ENCODE measurements at regions not wholly inside any gene's neighbourhood (a gene's known extent, or its start where the extent isn't known, plus 50 kb on each side); places are given as distances from the start of the nearest gene placed in this dataset.
A peak's percentile ranks its signal among the peaks of the same experiment; 100 is the strongest.

DNA sequence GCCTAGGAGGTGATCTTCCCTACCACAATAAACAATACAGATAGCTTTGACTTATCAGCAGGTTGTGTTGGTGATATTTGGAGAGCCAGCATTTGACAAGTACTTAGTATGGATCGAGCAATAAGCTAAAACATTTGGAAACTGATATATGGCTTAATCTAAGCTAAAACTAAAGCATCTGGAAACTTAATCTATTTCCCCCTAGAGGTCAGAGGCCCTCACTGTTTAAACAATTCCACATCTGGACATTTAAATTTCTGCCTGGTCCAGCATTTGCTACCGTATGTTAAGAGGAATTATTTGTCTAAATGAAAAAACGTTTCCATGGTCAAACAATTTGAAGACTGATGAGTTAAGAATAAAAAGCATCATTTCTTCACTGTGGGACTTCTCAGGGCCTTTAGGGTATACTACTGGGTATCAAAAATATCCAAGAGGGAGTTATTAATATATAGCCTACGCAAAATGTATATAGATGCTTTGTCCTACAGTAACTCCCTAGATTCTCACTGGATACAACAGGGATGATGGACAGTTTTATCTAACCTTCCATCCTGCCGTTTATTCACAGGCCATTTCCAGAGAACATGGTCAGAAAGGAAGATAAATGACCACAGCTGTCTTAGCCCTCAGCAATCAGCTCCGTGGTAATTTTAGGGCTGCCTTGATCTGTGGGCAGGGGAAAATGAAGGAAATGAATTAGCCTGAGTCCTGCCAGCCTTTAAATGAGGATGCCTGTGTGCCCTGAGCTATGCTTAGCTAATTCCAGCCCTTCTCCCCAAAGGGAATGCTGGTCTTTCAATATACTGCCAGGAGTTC lies 135.4 kb upstream of the NUDT4 start:
- no peaks in the 10 kb centered on the region for H3K27me3 ChIP-seq
- no peak for DNase-seq (ENCODE audit: low spot score in 2 of 2)
- intact Hi-C loops (cut with DNase I) = no loop called here

DNA sequence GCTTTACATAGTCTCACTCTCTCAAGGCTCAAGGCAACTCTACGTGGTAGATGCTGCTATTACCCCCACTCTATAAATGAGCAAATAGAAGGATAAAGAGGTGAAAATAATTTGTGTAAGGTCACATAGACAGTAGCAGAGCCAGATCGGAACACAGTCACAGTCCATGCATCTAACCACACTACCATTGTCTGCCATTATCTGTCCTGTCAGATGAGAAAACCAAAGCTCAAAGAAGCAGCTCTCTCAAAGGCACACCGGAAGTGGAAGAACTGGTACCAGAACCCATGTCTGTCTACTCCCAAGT lies 134.4 kb upstream of the NUDT4 start:
- intact Hi-C loops (cut with DNase I) = no loop called here
- Histone ChIP-seq H3K4me3 (no peak overlapping the region), H3K27ac (no peak overlapping the region), H3K36me3 (no peaks in the 10 kb centered on the region), H3K9me3 (no peaks in the 10 kb centered on the region), H3K4me1 (peaks cover 0 to 5% of the 10 kb centered on the region in 2 donors), H3K27me3 (no peaks in the 10 kb centered on the region)
- DNase-seq (ENCODE audit: low spot score in 2 of 2) = no peak
- TF ChIP-seq, protein P1, sequence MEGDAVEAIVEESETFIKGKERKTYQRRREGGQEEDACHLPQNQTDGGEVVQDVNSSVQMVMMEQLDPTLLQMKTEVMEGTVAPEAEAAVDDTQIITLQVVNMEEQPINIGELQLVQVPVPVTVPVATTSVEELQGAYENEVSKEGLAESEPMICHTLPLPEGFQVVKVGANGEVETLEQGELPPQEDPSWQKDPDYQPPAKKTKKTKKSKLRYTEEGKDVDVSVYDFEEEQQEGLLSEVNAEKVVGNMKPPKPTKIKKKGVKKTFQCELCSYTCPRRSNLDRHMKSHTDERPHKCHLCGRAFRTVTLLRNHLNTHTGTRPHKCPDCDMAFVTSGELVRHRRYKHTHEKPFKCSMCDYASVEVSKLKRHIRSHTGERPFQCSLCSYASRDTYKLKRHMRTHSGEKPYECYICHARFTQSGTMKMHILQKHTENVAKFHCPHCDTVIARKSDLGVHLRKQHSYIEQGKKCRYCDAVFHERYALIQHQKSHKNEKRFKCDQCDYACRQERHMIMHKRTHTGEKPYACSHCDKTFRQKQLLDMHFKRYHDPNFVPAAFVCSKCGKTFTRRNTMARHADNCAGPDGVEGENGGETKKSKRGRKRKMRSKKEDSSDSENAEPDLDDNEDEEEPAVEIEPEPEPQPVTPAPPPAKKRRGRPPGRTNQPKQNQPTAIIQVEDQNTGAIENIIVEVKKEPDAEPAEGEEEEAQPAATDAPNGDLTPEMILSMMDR (IDR thresholded peaks at IDR 0.05) = no peak

More for the DNA sequence above, 135.4 kb upstream of the NUDT4 start:
- peaks cover 2 to 5% of the 10 kb centered on the region in 2 donors for H3K4me1 ChIP-seq
- no peaks in the 10 kb centered on the region for H3K9me3 ChIP-seq
- TF ChIP-seq, protein P1 (IDR thresholded peaks at IDR 0.05) = no peak
- no peak overlapping the region for H3K4me3 ChIP-seq
- no peaks in the 10 kb centered on the region for H3K36me3 ChIP-seq
- no peak overlapping the region for H3K27ac ChIP-seq

DNA sequence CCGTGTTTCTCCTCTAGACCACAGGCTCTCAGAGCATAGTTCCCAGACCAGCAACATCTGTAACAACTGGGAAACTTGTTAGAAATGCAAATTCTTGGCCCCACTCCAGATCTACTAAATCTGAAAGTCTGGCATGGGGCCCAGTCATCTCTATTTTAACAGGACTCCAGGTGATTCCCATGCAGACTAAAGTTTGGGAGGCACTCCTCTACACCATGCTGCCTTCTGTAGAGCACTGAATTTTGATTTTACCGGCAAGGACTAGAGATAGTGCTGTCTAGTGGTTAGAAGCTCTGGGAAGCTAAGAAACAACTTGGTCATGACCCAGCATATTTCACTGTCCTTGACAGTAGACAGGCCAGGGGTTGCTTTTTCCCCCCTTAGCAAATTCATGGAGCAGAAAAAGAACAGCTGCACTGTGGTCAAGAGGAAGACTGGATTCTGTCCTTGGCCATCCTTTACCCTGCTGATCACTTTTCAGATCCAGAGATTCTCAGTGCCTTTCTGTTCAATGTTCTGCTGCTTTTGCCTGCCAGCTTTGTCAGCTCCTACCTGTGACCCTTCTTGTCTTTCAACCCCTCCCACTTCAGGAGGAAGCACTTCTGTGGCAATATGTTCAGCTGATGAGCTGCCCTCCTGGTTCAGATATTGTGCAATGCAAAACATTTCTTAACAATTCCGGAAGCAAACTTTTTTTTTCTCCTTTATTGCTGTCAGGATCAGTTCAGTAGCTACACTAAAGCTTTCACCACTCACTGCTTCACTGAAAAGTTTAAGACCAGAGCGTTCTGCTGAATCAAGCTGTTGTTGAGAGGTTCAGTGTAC lies 133.8 kb upstream of the NUDT4 start:
- intact Hi-C loops (cut with DNase I) = no loop called here
- H3K27ac ChIP-seq = no peak overlapping the region

DNA sequence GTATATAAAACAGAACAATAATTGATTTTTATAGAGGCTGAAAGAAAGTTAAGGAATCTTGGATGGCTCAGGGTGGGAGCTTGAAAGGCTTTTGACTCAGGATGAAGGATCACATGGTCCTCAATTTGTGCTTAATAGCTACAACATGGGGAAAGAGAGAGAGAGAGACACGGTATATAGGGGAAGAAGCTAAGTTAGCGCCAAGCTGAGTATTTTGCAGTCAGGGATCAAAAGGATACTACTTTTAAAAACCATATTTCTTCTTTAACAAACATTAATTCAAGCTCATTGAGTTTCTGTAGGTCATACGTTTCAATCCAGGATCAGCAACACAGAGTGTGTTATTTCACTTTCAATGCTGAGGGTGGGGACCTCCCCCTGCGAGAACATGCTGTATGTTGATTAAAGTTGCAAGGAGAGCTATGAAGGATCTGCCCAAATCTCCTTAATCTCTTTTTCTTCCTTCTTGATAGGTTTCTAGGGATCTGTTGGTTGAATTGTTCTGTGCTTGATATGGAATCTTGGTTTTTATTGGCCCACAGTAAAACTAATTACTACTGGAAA lies 133.1 kb upstream of the NUDT4 start:
- no peak overlapping the region for H3K27ac ChIP-seq

More for the DNA sequence above, 133.8 kb upstream of the NUDT4 start:
- Histone ChIP-seq H3K36me3 (no peaks in the 10 kb centered on the region), H3K4me3 (no peak overlapping the region), H3K27me3 (no peaks in the 10 kb centered on the region), H3K4me1 (peaks cover 0 to 5% of the 10 kb centered on the region in 2 donors), H3K9me3 (no peaks in the 10 kb centered on the region)
- peak in 1 of 2 donors; percentile 65 for DNase-seq (ENCODE audit: low spot score in 2 of 2)
- TF ChIP-seq, protein P1 (IDR thresholded peaks at IDR 0.05) = no peak

GRCh38 chr12:93245543-93245942 lies 132.2 kb upstream of the NUDT4 start:
- intact Hi-C loops (cut with DNase I) = no loop called here
- no peaks in the 10 kb centered on the region for H3K9me3 ChIP-seq
- peaks cover 0 to 7% of the 10 kb centered on the region in 2 donors for H3K4me1 ChIP-seq
- TF ChIP-seq, protein P1 (IDR thresholded peaks at IDR 0.05) = no peak
- no peak overlapping the region for H3K27ac ChIP-seq
- H3K27me3 ChIP-seq = no peaks in the 10 kb centered on the region
- no peaks in the 10 kb centered on the region for H3K36me3 ChIP-seq
- DNase-seq (ENCODE audit: low spot score in 2 of 2) = no peak
- H3K4me3 ChIP-seq = no peak overlapping the region

More for the DNA sequence above, 133.1 kb upstream of the NUDT4 start:
- no peaks in the 10 kb centered on the region for H3K27me3 ChIP-seq
- peaks cover 0 to 5% of the 10 kb centered on the region in 2 donors for H3K4me1 ChIP-seq
- H3K4me3 ChIP-seq = no peak overlapping the region
- H3K9me3 ChIP-seq = no peaks in the 10 kb centered on the region
- no peak for DNase-seq (ENCODE audit: low spot score in 2 of 2)
- H3K36me3 ChIP-seq = no peaks in the 10 kb centered on the region
- intact Hi-C loops (cut with DNase I) = no loop called here
- TF ChIP-seq, protein P1 (IDR thresholded peaks at IDR 0.05) = no peak
